Testis (tissue), 2 donors: ENCODE measurements at regions not wholly inside any gene's neighbourhood (a gene's known extent, or its start where the extent isn't known, plus 50 kb on each side); places are given as distances from the start of the nearest gene placed in this dataset.

Experiments
- POLR2A ChIP-seq: fragments of 450-650 bp; IDR thresholded peaks from one replicate; pipeline ENCODE4 v1.6.1; 2017; ENCODE audit warnings: antibody characterized with exemption, mild to moderate bottlenecking, moderate library complexity
- TF ChIP-seq, protein P1 (sequence below), 3 experiments: fragments of 450-650 bp in 2 of 3; fragments of 200-600 bp in 1 of 3; sonication (generic) in 1 of 3; IDR thresholded peaks; one replicate each; pipeline ENCODE4 v1.5.1; 2016 to 2019; ENCODE audit warnings: antibody characterized with exemption in 3 of 3, mild to moderate bottlenecking in 2 of 3, moderate library complexity in 1 of 3

- TF ChIP-seq POLR2A: no peak
- TF ChIP-seq, protein P1, sequence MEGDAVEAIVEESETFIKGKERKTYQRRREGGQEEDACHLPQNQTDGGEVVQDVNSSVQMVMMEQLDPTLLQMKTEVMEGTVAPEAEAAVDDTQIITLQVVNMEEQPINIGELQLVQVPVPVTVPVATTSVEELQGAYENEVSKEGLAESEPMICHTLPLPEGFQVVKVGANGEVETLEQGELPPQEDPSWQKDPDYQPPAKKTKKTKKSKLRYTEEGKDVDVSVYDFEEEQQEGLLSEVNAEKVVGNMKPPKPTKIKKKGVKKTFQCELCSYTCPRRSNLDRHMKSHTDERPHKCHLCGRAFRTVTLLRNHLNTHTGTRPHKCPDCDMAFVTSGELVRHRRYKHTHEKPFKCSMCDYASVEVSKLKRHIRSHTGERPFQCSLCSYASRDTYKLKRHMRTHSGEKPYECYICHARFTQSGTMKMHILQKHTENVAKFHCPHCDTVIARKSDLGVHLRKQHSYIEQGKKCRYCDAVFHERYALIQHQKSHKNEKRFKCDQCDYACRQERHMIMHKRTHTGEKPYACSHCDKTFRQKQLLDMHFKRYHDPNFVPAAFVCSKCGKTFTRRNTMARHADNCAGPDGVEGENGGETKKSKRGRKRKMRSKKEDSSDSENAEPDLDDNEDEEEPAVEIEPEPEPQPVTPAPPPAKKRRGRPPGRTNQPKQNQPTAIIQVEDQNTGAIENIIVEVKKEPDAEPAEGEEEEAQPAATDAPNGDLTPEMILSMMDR (IDR thresholded peaks at IDR 0.05): no peak
Observed at GRCh38 chr5:20241351-20241750, 253.4 kb upstream of the CDH18 start.
